K562 (cell line): ENCODE measurements at regions not wholly inside any gene's neighbourhood (a gene's known extent, or its start where the extent isn't known, plus 50 kb on each side); places are given as distances from the start of the nearest gene placed in this dataset.

Experiments used
- ATAC-seq: fragments of 200-7000 bp; cut with Tn5 transposase; 3 replicates; pipeline ENCODE4 v1.9.1; 2020; ENCODE audit warnings: moderate library complexity
- BruUV-seq: library from RNA; stranded (reverse); fragments of 400-500 nt; replicated peaks from 2 replicates; lab custom pipeline; 2021; lab: Mats Ljungman, UMichigan
- CTCF ChIA-PET: fragments of 300-600 bp; formaldehyde crosslinking; extraction: SDS; loops from one replicate; lab custom pipeline; 2021; ENCODE audit warnings: low intra/inter-chr PET ratio; lab: Yijun Ruan, JAX
- POLR2A ChIA-PET: fragments of 300-600, 350-650 bp; sonication (Branson Sonifier 250); formaldehyde crosslinking; extraction: SDS; loops from one replicate; lab custom pipeline; 2021; ENCODE audit warnings: antibody characterized with exemption, inconsistent platforms; lab: Yijun Ruan, JAX
- DNase-seq, 4 experiments: peaks; one replicate each; pipeline versions ENCODE4 v3.0.0 to v3.0.0-alpha.2; 2011 to 2018; ENCODE audit warnings: low spot score in 3 of 4, mixed read lengths in 3 of 4; ENCODE audit errors: extremely low read depth in 1 of 4
- FAIRE-seq: peaks from 2 replicates; lab custom pipeline; 2011; peaks lifted over from hg19 to GRCh38; lab: Jason Lieb, UNC
- H2AFZ ChIP-seq: 2 replicates; pipeline ENCODE4 v1.6.0; 2011; ENCODE audit warnings: low read depth, low read length, control low read depth, inconsistent platforms
- H3K27ac ChIP-seq: fragments of 200-600 bp; 3 replicates; pipeline ENCODE4 v1.8.0; 2011; ENCODE audit warnings: low read depth, mild to moderate bottlenecking, control low read depth, inconsistent platforms, low read length, moderate library complexity, mixed read lengths; ENCODE audit errors: extremely low read depth
- H3K27me3 ChIP-seq, 2 experiments: fragments of 300-600 bp in 1 of 2; 2 replicates in 1 of 2; 3 replicates in 1 of 2; pipeline versions ENCODE4 v1.6.0 to v1.8.0; 2011; ENCODE audit warnings: inconsistent platforms in 2 of 2, low read length in 2 of 2, mild to moderate bottlenecking in 1 of 2, mixed read lengths in 1 of 2, moderate library complexity in 1 of 2; ENCODE audit not compliant: control insufficient read depth in 2 of 2, insufficient read depth in 2 of 2
- H3K36me3 ChIP-seq: fragments of 300-600 bp; 3 replicates; pipeline ENCODE4 v1.8.0; 2011; ENCODE audit warnings: mild to moderate bottlenecking, low read length, inconsistent platforms; ENCODE audit not compliant: control insufficient read depth, insufficient read depth
- H3K4me1 ChIP-seq, 2 experiments: fragments of 200-600 bp in 1 of 2; replicated peaks in 1 of 2; 2 replicates in 1 of 2; 3 replicates in 1 of 2; pipeline versions ENCODE4 v1.5.1 to v1.8.0; 2011; ENCODE audit warnings: inconsistent platforms in 2 of 2, low read length in 2 of 2, mild to moderate bottlenecking in 1 of 2, mixed read lengths in 1 of 2, moderate library complexity in 1 of 2; ENCODE audit not compliant: control insufficient read depth in 2 of 2, insufficient read depth in 2 of 2
- H3K4me2 ChIP-seq: 2 replicates; pipeline ENCODE4 v1.6.1; 2011; ENCODE audit warnings: low read length, control low read depth, inconsistent platforms, mixed read lengths; ENCODE audit not compliant: insufficient read depth
- H3K4me3 ChIP-seq: fragments of 200-600 bp; sonication (generic), shearing (Covaris generic); 2 replicates; pipeline ENCODE4 v1.5.1; 2016; ENCODE audit warnings: control low read depth, inconsistent platforms
- H3K79me2 ChIP-seq: fragments of 200-600 bp; 3 replicates; pipeline ENCODE4 v1.8.0; 2011; ENCODE audit warnings: low read length, inconsistent platforms; ENCODE audit not compliant: control insufficient read depth, insufficient read depth
- H3K9ac ChIP-seq, 2 experiments: 2 replicates each; pipeline versions ENCODE4 v1.6.0 to v1.6.1; 2011; ENCODE audit warnings: low read depth in 2 of 2, low read length in 2 of 2, control low read depth in 1 of 2, inconsistent platforms in 1 of 2, mild to moderate bottlenecking in 1 of 2, mixed read lengths in 1 of 2; ENCODE audit not compliant: insufficient read depth in 1 of 2
- H3K9me1 ChIP-seq: one replicate; pipeline ENCODE4 v1.6.0; 2011; ENCODE audit warnings: inconsistent platforms, mild to moderate bottlenecking, low read length, moderate library complexity; ENCODE audit not compliant: control insufficient read depth, insufficient read depth
- H3K9me3 ChIP-seq: replicated peaks from 2 replicates; pipeline ENCODE4 v1.5.1; 2011; ENCODE audit warnings: low read depth, low read length, inconsistent platforms; ENCODE audit not compliant: control insufficient read depth, insufficient read depth
- H4K20me1 ChIP-seq: replicated peaks from 2 replicates; pipeline ENCODE4 v1.6.1; 2011; ENCODE audit warnings: low read length, inconsistent platforms, mixed read lengths; ENCODE audit not compliant: control insufficient read depth, insufficient read depth
- BDP1 ChIP-seq: IDR thresholded peaks from 3 replicates; pipeline ENCODE4 v1.6.1; 2011; ENCODE audit not compliant: insufficient read length, insufficient read depth
- CBFA2T2 ChIP-seq: fragments of 450-650 bp; conservative IDR thresholded peaks from 2 replicates; pipeline ENCODE4 v1.6.1; 2017; ENCODE audit warnings: mild to moderate bottlenecking
- CHCHD3 ChIP-seq: fragments of 250-450 bp; sonication (Bioruptor Pico); IDR thresholded peaks from 2 replicates; pipeline ENCODE4 v2.1.2; 2022; ENCODE audit warnings: mild to moderate bottlenecking
- DDX20 ChIP-seq: fragments of 450-650 bp; IDR thresholded peaks from 2 replicates; pipeline ENCODE4 v1.6.1; 2016; ENCODE audit warnings: missing genetic modification characterization, low read depth, mild to moderate bottlenecking, missing compliant biosample characterization, moderate library complexity
- MBD2 ChIP-seq: sonication (generic); IDR thresholded peaks from 2 replicates; pipeline ENCODE4 v1.6.1; 2016; ENCODE audit warnings: low read depth, borderline replicate concordance
- MCM5 ChIP-seq: fragments of 450-650 bp; IDR thresholded peaks from 2 replicates; pipeline ENCODE4 v1.6.1; 2016; ENCODE audit warnings: low read depth
- NFYB ChIP-seq: IDR thresholded peaks from 2 replicates; pipeline ENCODE4 v1.6.1; 2011; ENCODE audit warnings: mild to moderate bottlenecking, moderate library complexity; ENCODE audit not compliant: insufficient read length; ENCODE audit errors: extremely low read depth
- NUFIP1 ChIP-seq: fragments of 450-650 bp; IDR thresholded peaks from 2 replicates; pipeline ENCODE4 v1.6.1; 2018; ENCODE audit not compliant: partially characterized antibody
- PATZ1 ChIP-seq: fragments of 250-450 bp; sonication (Bioruptor Pico); IDR thresholded peaks from 2 replicates; pipeline ENCODE4 v1.5.0; 2020; ENCODE audit warnings: mild to moderate bottlenecking, borderline replicate concordance
- PBX2 ChIP-seq, 2 experiments: IDR thresholded peaks in 1 of 2; conservative IDR thresholded peaks in 1 of 2; 2 replicates each; pipeline ENCODE4 v1.6.1; 2016; ENCODE audit warnings: low read depth in 2 of 2, mild to moderate bottlenecking in 1 of 2, missing compliant biosample characterization in 1 of 2, missing genetic modification characterization in 1 of 2, moderate library complexity in 1 of 2
- POU5F1 ChIP-seq: fragments of 150-350 bp; IDR thresholded peaks from 2 replicates; pipeline ENCODE4 v1.6.1; 2014; ENCODE audit warnings: borderline replicate concordance, low read length, low read depth, mild to moderate bottlenecking; ENCODE audit not compliant: partially characterized antibody
- PTBP1 ChIP-seq: fragments of 200-400 bp; formaldehyde crosslinking; IDR thresholded peaks from 2 replicates; pipeline ENCODE4 v1.6.1; 2017; ENCODE audit warnings: low read depth, low read length
- SFPQ ChIP-seq: fragments of 200-400 bp; formaldehyde crosslinking; IDR thresholded peaks from 2 replicates; pipeline ENCODE4 v1.6.1; 2017; ENCODE audit warnings: mild to moderate bottlenecking, low read depth, low read length, moderate library complexity
- TARDBP ChIP-seq: fragments of 450-650 bp; IDR thresholded peaks from 2 replicates; pipeline ENCODE4 v1.6.1; 2016
- WGBS: fragments of 100-300 bp; shearing (Covaris generic); methylation state at CpG from one replicate; pipeline ENCODE4 v1.1.6; 2016; ENCODE audit warnings: low coverage, mixed read lengths; ENCODE audit not compliant: insufficient coverage; ENCODE audit errors: missing lambda C conversion rate; 5-methylcytosine and 5-hydroxymethylcytosine counted together
- in situ Hi-C: fragments of 300-500 bp; cut with MboI; formaldehyde crosslinking; loops from 4 replicates; pipeline ENCODE4 v1.15.0; 2018; ENCODE audit warnings: inconsistent platforms, mixed read lengths
- intact Hi-C: fragments of 100-400 bp; cut with micrococcal nuclease; formaldehyde crosslinking; loops from 2 replicates; pipeline ENCODE4 v1.14.2; 2022

- H3K36me3 ChIP-seq = no peaks in the 10 kb centered on the region
- H4K20me1 ChIP-seq = no peaks in the 10 kb centered on the region
- H3K27me3 ChIP-seq = no peaks in the 10 kb centered on the region
- FAIRE-seq (no peak), DNase-seq (no peak), ATAC-seq (no peak)
- H3K79me2 ChIP-seq = no peaks in the 10 kb centered on the region
- no peak overlapping the region for H3K9ac ChIP-seq
- no peak overlapping the region for H2AFZ ChIP-seq
- 0% methylated on average over 2 of the region's 2 CpGs for WGBS
- no peak overlapping the region for H3K4me3 ChIP-seq
- TF ChIP-seq MBD2 = no peak
- TF ChIP-seq NUFIP1 = no peak
- no peak for TF ChIP-seq MCM5
- TF ChIP-seq POU5F1 = no peak
- TF ChIP-seq CHCHD3 (CRISPR knock-in tag) = no peak
- TF ChIP-seq DDX20 (tag) = no peak
- TF ChIP-seq NFYB = no peak
- no peak for TF ChIP-seq PATZ1 (CRISPR knock-in tag)
- no peak for TF ChIP-seq PTBP1
- TF ChIP-seq TARDBP = no peak
- no peak for TF ChIP-seq SFPQ
- no peak for TF ChIP-seq BDP1
- TF ChIP-seq CBFA2T2 = no peak
- no peak for TF ChIP-seq PBX2 (CRISPR knock-in tag; IDR thresholded peaks at IDR 0.05; ENCODE audit: low read depth)
- TF ChIP-seq PBX2 (tag; conservative IDR thresholded peaks at IDR 0.05; ENCODE audit: low read depth) = no peak
- no peaks in the 10 kb centered on the region for H3K4me1 ChIP-seq
- no TSS peak for BruUV-seq
- intact Hi-C loops = no loop called here
- H3K27ac ChIP-seq = no peak overlapping the region
- no peaks in the 10 kb centered on the region for H3K9me3 ChIP-seq
- H3K9me1 ChIP-seq = no peaks in the 10 kb centered on the region
- POLR2A ChIA-PET = no interaction called here
- H3K4me2 ChIP-seq = no peak overlapping the region
- in situ Hi-C loops = no loop called here
- CTCF ChIA-PET = no interaction called here
Observed at GRCh38 chrX:42967681-42968300, 189.8 kb upstream of the PPP1R2C start.
